HG02884 (cell line): ENCODE measurements at regions not wholly inside any gene's neighbourhood (a gene's known extent, or its start where the extent isn't known, plus 50 kb on each side); places are given as distances from the start of the nearest gene placed in this dataset.

Experiments
- ATAC-seq: cut with Tn5 transposase; IDR thresholded peaks from one replicate; pipeline ENCODE4 v1.9.1; 2021; ENCODE audit warnings: mild to moderate bottlenecking, moderate library complexity; ENCODE audit not compliant: unreplicated experiment

DNA sequence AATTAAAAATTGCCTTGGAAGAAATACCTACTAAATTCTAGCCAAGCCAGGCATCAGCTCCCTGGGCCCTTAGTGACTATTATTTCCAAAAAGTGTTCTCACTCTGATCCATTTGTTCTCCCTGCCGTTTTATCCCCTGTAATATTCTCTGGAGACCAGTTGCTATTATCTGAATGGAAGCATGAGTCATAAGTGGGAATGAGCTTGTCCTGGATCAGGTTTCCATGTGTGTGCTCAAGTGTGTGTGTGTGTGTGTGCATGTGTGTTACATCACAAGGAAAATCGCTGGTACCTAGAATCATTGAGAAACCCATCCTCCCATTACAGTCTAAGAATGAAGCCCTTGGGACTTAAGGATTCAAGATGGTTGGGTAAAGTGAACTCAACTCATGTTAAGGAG, 130.3 kb upstream of the CXCR4 start:
- ATAC-seq, result no peak

DNA sequence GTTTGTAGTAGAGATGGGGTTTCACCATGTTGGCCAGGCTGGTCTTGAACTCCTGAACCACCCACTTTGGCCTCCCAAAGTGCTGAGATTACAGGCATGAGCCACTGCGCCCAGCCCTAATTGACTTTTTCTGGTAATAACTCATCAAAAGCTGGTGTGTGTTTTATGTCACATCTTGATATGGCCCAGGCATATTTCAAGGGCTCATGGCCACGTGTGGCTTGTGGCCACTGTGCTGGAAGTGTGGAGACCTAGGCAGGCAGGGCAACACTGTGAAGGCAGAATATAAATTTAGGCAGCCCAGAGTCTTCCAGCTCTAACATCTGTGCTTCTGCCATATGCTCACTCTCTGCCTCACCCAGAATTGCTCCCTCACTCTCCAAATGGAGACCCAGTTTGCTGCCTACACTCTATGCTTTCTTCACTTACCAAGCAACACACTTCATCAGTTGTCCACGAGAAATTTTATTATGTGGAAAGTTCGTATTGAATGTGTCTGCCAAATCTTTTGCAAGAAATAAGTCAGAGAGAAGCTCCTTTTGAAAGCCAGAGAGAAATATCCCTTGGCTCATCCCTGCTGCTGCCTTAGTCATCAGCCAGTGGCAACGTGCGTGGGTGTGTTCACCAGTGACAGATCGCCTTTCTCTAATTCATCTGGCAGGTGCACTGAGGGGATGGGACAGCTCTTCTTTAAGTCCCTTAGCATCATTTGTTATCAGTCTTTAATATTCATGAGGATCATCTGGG, 129.4 kb upstream of the CXCR4 start:
- ATAC-seq, result no peak

DNA sequence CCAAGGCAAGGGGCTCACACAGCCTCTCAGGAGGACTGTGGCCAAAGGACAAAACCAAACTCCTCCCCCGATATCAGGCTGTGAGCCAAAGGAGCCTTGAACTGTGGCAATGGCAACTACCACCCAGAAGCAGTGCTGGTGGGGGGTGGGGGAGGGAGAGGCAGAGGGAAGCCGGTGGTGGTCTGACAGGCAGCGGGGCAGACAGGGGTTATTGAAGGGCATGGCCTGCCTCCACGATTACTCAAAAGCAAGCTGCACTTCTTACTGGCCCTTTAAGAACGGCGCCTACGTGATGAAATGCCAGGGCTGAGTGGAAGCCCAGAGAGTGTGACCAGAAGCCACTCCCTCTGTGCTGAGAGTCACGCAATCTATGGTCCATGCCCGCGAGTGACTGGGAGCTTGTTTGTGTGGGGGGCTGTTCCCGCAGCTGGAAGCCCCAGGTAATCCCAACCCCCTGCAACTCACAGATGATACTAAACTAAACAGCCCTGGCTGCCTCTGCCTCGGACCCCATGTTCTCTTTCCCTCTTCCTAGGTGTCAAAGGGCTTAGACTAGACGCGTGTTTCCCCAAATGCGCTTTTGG, 128.2 kb upstream of the CXCR4 start:
- no peak for ATAC-seq

DNA sequence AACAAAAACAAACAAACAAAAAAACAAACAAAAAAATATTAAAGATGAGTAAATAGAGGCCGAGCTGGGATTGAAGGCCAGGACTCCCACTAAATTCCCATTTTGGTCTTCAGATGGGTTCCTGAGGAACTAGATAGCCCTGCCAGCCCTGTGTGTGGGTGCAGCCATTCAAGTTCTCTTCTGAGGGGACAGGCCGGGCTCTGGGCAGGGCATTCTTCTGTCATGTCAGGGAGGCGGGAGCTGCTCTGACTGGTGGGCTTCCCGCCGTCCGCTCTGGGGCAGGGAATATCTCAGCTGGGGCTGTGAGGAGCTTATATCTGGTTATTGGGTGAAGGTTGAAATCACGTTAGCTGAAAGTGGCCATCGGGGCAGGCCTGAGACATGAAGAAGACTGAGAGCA, 127.3 kb upstream of the CXCR4 start:
- ATAC-seq, result no peak

DNA sequence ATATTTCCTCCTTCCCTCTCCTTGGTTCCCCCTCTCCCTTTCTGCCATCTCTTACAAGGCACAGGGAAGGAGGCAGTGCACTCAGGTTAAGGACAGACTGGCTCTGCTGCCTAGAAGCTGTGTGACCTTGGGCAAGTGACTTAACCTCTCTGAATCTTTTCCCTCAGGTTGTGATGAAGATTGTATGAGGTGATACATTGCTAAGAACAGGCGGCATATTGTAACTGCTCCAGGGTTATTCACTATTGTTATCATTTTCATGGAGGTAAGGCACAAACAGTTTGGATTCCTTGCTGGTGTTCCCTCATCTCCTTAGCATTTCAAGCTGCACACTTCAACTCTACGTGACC, 126.6 kb upstream of the CXCR4 start:
- ATAC-seq, result no peak

DNA sequence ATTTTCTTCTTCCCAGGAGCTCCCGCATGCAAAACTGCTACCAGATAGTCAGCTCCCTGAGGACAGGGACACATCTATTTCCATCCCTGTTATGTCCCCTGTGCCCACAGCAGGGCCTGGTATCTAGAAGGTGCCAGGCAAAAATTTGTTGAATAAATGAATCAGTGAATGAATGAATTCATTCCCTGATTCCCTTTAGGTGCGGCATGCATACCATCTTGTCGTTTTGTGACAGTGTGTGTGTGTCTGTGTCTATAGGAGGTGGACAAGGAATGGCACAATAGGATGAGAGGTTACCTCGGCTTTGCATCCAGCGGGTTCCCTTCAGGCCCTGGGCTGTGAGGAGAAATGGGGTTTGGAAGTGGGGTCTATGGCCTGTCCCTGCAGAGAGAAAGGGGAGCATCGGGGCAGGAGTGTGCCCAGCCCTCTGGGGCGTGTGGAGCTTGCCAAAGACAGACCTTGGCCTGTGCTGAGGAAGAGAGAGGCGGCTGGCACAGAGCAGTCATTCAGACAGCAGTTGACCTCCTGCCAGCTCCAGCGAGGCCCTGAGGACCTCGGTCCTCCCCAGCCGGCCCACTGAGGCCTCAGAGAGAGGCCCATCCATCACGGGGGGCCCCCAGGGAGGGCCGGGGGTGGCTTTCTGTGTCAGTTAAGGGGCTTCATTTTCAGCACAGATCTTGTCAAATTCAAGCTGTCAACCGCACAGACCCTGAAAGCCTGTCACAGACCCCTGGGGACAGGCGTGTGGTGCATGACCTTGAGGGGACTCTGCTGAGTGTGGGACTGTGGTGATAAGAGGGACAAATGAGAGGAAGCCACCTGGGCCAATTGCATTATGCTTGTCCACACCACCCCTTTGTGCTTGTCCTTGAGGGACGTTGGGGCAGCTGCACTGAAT, 125.9 kb upstream of the CXCR4 start:
- no peak for ATAC-seq

GRCh38 chr2:136242687-136243277, 124.8 kb upstream of the CXCR4 start:
- ATAC-seq, result no peak

GRCh38 chr2:136242100-136242499, 124.2 kb upstream of the CXCR4 start:
- no peak for ATAC-seq

- no peak for ATAC-seq
Observed at GRCh38 chr2:136239079-136239685, 121.2 kb upstream of the CXCR4 start.

GRCh38 chr2:136238286-136239078, 120.5 kb upstream of the CXCR4 start:
- peak; percentile 91 for ATAC-seq

DNA sequence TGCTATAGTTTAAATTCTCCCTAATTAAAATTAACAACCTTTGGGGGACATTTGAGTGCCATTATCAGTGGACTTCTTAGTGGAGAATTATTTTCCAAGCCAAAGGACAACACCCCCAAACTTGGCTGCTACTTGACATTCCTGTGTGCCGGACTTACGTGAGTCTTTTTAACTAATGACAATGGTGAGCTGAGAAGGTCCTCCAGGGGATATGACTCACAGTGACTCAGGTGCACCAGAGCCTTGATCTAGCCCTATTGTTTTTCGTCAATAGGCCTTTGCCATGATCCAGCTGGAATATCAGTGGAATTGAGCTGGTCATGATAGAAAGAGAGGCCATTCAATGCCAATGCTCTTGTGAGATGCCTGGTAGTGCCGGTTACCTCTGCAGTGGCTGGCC, 118.1 kb upstream of the CXCR4 start:
- ATAC-seq, result no peak

GRCh38 chr2:136235546-136235945, 117.6 kb upstream of the CXCR4 start:
- no peak for ATAC-seq

DNA sequence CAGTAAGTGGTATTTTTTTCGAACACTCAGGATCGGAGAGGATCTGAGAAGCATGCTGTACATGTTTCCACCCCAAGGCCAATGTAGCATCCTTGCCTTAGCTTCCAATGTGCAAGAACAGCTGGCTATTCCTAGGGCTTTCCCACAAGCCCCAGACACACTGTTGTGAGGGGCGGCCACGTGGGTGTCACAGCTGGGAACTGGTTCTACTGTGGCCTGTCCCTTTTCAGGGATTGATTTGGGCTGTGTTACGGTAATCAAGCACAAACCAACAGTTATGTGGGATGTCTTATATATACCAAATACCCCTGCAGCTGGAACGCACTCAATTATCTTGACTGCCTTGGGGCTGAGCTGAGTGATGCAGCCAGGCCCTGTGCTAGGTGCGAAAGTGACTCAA, 116.3 kb upstream of the CXCR4 start:
- ATAC-seq, result no peak

DNA sequence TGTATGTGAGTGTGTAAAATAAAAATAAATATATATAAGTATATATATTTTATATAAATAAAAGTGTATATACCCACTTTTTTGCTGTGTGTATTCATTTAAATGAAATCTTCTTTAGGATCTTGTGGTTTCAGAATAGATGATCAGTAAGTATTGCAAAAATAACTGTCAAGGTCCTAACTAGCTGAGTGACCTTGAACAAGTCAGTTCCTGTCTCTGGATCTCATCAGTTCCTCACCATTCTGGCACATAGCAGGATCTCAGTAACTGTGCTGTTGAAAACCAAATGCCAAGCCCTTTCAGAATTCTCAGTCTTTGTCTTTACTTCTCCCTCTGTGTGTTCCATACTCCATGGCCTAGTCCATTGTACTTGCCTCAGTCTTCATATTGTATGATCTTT, 115.3 kb upstream of the CXCR4 start:
- ATAC-seq, result no peak

DNA sequence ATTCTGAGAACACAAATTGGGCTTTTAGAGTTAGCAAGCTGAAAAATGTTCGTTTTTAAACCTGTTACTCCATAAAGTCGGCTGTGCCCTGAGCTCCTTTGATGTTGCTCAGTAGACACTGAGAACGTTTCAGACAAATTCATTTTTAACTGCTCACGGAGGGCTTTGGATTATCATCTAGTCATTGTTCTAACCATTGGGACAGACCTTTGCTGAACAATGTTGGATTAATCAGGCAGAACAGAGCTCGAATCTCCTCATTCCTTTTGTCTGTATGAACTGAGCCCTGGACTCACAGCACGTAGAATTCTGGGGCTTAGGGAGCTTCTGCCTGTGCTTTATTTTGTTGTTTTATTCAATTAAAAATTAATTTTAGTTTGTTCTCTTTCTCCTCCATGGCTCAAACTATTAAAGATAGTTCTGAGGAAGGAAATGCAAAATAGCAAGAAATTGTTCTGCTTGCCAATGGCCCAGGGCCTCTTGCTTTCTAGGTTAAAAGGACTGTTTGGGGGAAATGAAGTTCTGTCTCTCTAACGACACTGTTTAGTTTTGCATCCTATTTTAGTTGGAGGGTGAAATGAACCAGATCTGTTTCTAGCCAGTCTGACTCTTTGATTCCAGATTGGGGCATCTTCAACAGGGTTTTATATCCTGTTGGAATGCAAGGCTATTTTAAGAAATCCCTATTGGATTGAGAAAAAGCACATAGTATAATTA, 114.7 kb upstream of the CXCR4 start:
- no peak for ATAC-seq

DNA sequence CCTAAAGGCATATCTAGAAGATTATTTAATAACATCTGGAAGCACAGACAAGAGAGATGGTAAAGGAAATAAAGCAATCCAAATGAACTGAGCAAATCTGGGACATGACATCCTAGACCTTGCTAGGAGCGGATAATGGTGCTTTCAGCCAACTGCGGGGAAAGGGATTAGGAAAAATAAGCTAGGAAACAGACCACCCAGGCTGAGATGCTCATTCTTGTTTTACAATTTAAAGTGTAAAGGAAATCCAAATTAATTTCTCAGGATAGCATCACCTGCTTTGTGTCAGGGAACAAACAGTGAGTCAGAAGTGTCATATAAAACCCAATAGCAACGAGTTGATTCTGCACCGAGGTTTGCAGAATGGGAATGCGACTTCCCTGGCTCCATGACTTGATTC, 112.5 kb upstream of the CXCR4 start:
- no peak for ATAC-seq

- ATAC-seq, result no peak
Observed at GRCh38 chr2:136226903-136227302, 109.0 kb upstream of the CXCR4 start.

- ATAC-seq, result no peak
Observed at GRCh38 chr2:136225950-136226835, 108.2 kb upstream of the CXCR4 start.

- ATAC-seq, result no peak
Observed at GRCh38 chr2:136223274-136223673, 105.3 kb upstream of the CXCR4 start.
